ENCODE measurements at regions not wholly inside any gene's neighbourhood (a gene's known extent, or its start where the extent isn't known, plus 50 kb on each side); places are given as distances from the start of the nearest gene placed in this dataset.

- H3K56ac ChIP-seq (ENCODE audit: insufficient read length, low read depth, low read length) = no peak overlapping the region
- no peak overlapping the region for H3K27ac Mint-ChIP-seq
- H2BK5ac ChIP-seq (ENCODE audit: insufficient read length, low read length) = no peak overlapping the region
- no peak for TF ChIP-seq CTCF (conservative IDR thresholded peaks at IDR 0.05)
- H3K23me2 ChIP-seq (ENCODE audit: insufficient read length, low read depth, low read length, poor library complexity, severe bottlenecking) = no peaks in the 10 kb centered on the region
- no peaks in the 10 kb centered on the region for H3K9me3 Mint-ChIP-seq
- no peaks in the 10 kb centered on the region for H3K79me2 ChIP-seq (ENCODE audit: insufficient read depth, low read length)
- no peak overlapping the region for H2BK12ac ChIP-seq (ENCODE audit: insufficient read length, low read depth, low read length)
- H2BK15ac ChIP-seq (ENCODE audit: low read depth, low read length) = no peak overlapping the region
- no peak overlapping the region for H2BK20ac ChIP-seq (ENCODE audit: low read depth, low read length, poor library complexity, severe bottlenecking)
- H3K9me3 ChIP-seq (ENCODE audit: control insufficient read depth, low read depth, low read length) = no peaks in the 10 kb centered on the region
- no peak overlapping the region for H3K4me2 ChIP-seq (ENCODE audit: insufficient read depth, insufficient read length, low read length)
- no peak overlapping the region for H3K18ac ChIP-seq (ENCODE audit: insufficient read length, low read depth, low read length)
- no peak overlapping the region for H3K14ac ChIP-seq (ENCODE audit: insufficient read depth, low read length)
- H2BK120ac ChIP-seq (ENCODE audit: low read depth, low read length, poor library complexity, severe bottlenecking) = no peak overlapping the region
- H3K36me3 Mint-ChIP-seq (ENCODE audit: insufficient read depth in 1 of 3, low read depth in 3 of 3) = no peaks in the 10 kb centered on the region
- H4K91ac ChIP-seq (ENCODE audit: insufficient read length, low read depth, low read length) = no peak overlapping the region
- H3K4me3 Mint-ChIP-seq = no peak overlapping the region
- H2AFZ ChIP-seq (ENCODE audit: low read length) = no peak overlapping the region
- H3K4ac ChIP-seq (ENCODE audit: low read depth, low read length) = no peak overlapping the region
- no peaks in the 10 kb centered on the region for H3K4me1 Mint-ChIP-seq
- H4K20me1 ChIP-seq (ENCODE audit: control insufficient read depth, insufficient read depth, insufficient read length) = no peaks in the 10 kb centered on the region
- H3K23ac ChIP-seq (ENCODE audit: insufficient read length, low read depth, low read length) = no peak overlapping the region
- no peaks in the 10 kb centered on the region for H3K4me1 ChIP-seq (ENCODE audit: insufficient read depth, low read length)
- DNase-seq = no peak
- no peaks in the 10 kb centered on the region for H3K27me3 ChIP-seq (ENCODE audit: insufficient read depth, low read length)
- no peak overlapping the region for H3T11ph ChIP-seq (ENCODE audit: low read length)
- H3K9ac ChIP-seq (ENCODE audit: extremely low read depth, insufficient read length, low read length) = no peak overlapping the region
- H4K8ac ChIP-seq (replicated peaks; ENCODE audit: insufficient read length, low read depth, low read length) = no peak overlapping the region
- no peak overlapping the region for H3K27ac ChIP-seq (ENCODE audit: insufficient read length, low read depth, low read length)
- H4K5ac ChIP-seq (ENCODE audit: insufficient read length, low read depth, low read length) = no peak overlapping the region
- H3K79me1 ChIP-seq (ENCODE audit: insufficient read depth, low read depth, low read length, poor library complexity, severe bottlenecking) = no peaks in the 10 kb centered on the region
- no peak overlapping the region for H2AK5ac ChIP-seq (ENCODE audit: insufficient read length, low read length)
- H3K27me3 Mint-ChIP-seq (ENCODE audit: low read depth) = peaks cover 2% of the 10 kb centered on the region; the same call in 1 of the 2 replicates
These were observed 61.6 kb upstream of the TUSC7 start for GRCh38 chr3:116647996-116648395.
